ENCODE measurements at regions not wholly inside any gene's neighbourhood (a gene's known extent, or its start where the extent isn't known, plus 50 kb on each side); places are given as distances from the start of the nearest gene placed in this dataset.

DNA sequence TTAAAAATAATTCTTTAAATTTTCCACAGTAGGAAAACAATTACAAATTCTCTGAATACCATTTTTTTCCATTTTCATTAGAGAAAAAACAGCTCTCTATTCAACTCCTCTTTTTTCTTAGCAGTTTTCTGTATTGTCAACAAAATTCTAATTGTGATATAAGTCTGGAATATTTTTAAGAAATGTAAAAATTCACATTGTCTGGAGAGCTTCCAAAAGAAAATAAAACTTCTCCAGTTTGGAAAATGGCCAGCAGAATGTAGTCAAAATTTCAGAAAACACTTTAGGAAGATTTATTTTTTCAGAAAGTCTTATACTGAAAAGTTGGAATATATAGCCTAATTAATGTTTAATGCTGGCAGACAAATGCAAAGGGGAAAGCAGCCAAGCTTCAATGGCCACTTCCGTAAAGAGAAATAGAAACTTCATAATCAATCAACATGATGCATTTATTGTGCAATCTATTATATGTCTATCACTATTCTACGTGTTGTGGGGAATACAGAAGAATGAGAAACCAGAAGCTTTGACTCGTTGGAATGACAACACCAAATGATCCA, 733.2 kb upstream of the PKDCC start:
- TF ChIP-seq POLR2A (IDR thresholded peaks at IDR 0.05; ENCODE audit: low read depth, low read length) (no peak), CHD2 (IDR thresholded peaks at IDR 0.05; ENCODE audit: borderline replicate concordance, low read depth, low read length) (no peak), RFX5 (IDR thresholded peaks at IDR 0.05; ENCODE audit: low read depth, low read length) (no peak), EZH2 (IDR thresholded peaks at IDR 0.05; ENCODE audit: borderline replicate concordance, control insufficient read depth, low read depth, low read length) (no peak), CHD1 (IDR thresholded peaks at IDR 0.05; ENCODE audit: low read depth, low read length) (no peak), ZNF274 (IDR thresholded peaks at IDR 0.05; ENCODE audit: insufficient read depth, insufficient read length) (no peak), SMC3 (IDR thresholded peaks at IDR 0.05; ENCODE audit: borderline replicate concordance, low read length) (no peak), FOXM1 (IDR thresholded peaks at IDR 0.05; ENCODE audit: low read depth, low read length) (no peak)
- TF ChIP-seq, protein P1, sequence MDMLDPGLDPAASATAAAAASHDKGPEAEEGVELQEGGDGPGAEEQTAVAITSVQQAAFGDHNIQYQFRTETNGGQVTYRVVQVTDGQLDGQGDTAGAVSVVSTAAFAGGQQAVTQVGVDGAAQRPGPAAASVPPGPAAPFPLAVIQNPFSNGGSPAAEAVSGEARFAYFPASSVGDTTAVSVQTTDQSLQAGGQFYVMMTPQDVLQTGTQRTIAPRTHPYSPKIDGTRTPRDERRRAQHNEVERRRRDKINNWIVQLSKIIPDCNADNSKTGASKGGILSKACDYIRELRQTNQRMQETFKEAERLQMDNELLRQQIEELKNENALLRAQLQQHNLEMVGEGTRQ (IDR thresholded peaks at IDR 0.05; ENCODE audit: borderline replicate concordance, low read depth, low read length), result no peak
- TF ChIP-seq, protein P2, sequence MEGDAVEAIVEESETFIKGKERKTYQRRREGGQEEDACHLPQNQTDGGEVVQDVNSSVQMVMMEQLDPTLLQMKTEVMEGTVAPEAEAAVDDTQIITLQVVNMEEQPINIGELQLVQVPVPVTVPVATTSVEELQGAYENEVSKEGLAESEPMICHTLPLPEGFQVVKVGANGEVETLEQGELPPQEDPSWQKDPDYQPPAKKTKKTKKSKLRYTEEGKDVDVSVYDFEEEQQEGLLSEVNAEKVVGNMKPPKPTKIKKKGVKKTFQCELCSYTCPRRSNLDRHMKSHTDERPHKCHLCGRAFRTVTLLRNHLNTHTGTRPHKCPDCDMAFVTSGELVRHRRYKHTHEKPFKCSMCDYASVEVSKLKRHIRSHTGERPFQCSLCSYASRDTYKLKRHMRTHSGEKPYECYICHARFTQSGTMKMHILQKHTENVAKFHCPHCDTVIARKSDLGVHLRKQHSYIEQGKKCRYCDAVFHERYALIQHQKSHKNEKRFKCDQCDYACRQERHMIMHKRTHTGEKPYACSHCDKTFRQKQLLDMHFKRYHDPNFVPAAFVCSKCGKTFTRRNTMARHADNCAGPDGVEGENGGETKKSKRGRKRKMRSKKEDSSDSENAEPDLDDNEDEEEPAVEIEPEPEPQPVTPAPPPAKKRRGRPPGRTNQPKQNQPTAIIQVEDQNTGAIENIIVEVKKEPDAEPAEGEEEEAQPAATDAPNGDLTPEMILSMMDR (IDR thresholded peaks at IDR 0.05 in 2 of 3, conservative IDR thresholded peaks at IDR 0.05 in 1 of 3; ENCODE audit: control insufficient read depth in 2 of 3, extremely low read depth in 1 of 3, insufficient read depth in 1 of 3, low read depth in 3 of 3, low read length in 3 of 3), result no peak
- TF ChIP-seq, protein P3, sequence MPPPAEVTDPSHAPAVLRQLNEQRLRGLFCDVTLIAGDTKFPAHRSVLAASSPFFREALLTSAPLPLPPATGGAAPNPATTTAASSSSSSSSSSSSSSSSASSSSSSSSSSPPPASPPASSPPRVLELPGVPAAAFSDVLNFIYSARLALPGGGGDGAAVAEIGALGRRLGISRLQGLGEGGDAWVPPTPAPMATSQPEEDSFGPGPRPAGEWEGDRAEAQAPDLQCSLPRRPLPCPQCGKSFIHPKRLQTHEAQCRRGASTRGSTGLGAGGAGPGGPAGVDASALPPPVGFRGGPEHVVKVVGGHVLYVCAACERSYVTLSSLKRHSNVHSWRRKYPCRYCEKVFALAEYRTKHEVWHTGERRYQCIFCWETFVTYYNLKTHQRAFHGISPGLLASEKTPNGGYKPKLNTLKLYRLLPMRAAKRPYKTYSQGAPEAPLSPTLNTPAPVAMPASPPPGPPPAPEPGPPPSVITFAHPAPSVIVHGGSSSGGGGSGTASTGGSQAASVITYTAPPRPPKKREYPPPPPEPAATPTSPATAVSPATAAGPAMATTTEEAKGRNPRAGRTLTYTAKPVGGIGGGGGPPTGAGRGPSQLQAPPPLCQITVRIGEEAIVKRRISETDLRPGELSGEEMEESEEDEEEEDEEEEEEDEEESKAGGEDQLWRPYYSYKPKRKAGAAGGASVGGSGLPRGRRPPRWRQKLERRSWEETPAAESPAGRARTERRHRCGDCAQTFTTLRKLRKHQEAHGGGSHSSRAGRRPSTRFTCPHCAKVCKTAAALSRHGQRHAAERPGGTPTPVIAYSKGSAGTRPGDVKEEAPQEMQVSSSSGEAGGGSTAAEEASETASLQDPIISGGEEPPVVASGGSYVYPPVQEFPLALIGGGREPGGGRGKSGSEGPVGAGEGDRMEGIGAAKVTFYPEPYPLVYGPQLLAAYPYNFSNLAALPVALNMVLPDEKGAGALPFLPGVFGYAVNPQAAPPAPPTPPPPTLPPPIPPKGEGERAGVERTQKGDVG (CRISPR knock-in tag; IDR thresholded peaks at IDR 0.05), result no peak

Measured in GM12878 (cell line).